HCT116 (cell line): ENCODE measurements at regions not wholly inside any gene's neighbourhood (a gene's known extent, or its start where the extent isn't known, plus 50 kb on each side); places are given as distances from the start of the nearest gene placed in this dataset.

Experiments
- ATAC-seq: fragments of 200-7000 bp; cut with Tn5 transposase; 2 replicates; pipeline ENCODE4 v1.9.1; 2020; ENCODE audit warnings: mild to moderate bottlenecking, moderate library complexity
- BruUV-seq: library from RNA; stranded (reverse); fragments of 400-500 nt; replicated peaks from 2 replicates; lab custom pipeline; 2021; lab: Mats Ljungman, UMichigan
- CTCF ChIA-PET: fragments of 300-600 bp; sonication (Branson Sonifier 250); formaldehyde crosslinking; loops from one replicate; lab custom pipeline; 2021; ENCODE audit warnings: antibody characterized with exemption; lab: Charles Lee
- POLR2A ChIA-PET: fragments of 300-600, 350-600 bp; sonication (Branson Sonifier 250); formaldehyde crosslinking; loops from one replicate; lab custom pipeline; 2021; ENCODE audit warnings: antibody characterized with exemption; lab: Charles Lee
- RAD21 ChIA-PET, 2 experiments: fragments of 300-600 bp; sonication (Branson Sonifier 250); formaldehyde crosslinking; loops; one replicate each; lab custom pipeline; 2023; ENCODE audit warnings: low total read pairs in 2 of 2; ENCODE audit not compliant: uncharacterized antibody in 2 of 2, unreplicated experiment in 2 of 2, low non-redundant PET in 1 of 2; lab: Charles Lee
- DNase-seq: peaks from one replicate; pipeline ENCODE4 v3.0.0-alpha.2; 2010; ENCODE audit warnings: low read depth, low spot score
- H2AFZ ChIP-seq: fragments of 200-600 bp; shearing (Covaris generic), sonication (generic); 2 replicates; pipeline ENCODE4 v1.6.1; 2017; ENCODE audit warnings: low read depth, mixed run types, mixed read lengths, antibody characterized with exemption, low read length; ENCODE audit not compliant: poor library complexity, severe bottlenecking
- H3K27ac ChIP-seq: 2 replicates; pipeline ENCODE4 v1.5.1; 2012; ENCODE audit warnings: low read depth, low read length
- H3K27me3 ChIP-seq: fragments of 200-600 bp; sonication (generic); 2 replicates; pipeline ENCODE4 v1.6.1; 2016; ENCODE audit warnings: mixed run types, low read length, mixed read lengths; ENCODE audit not compliant: insufficient read depth
- H3K36me3 ChIP-seq, 2 experiments: fragments of 200-500 bp in 1 of 2; fragments of 200-600 bp in 1 of 2; sonication (Bioruptor generic) in 1 of 2; sonication (generic) in 1 of 2; 2 replicates each; pipeline versions ENCODE4 v1.5.1 to v1.6.1; 2014 to 2016; ENCODE audit warnings: low read length in 2 of 2, inconsistent platforms in 1 of 2, mixed read lengths in 1 of 2, mixed run types in 1 of 2; ENCODE audit not compliant: insufficient read depth in 2 of 2, control insufficient read depth in 1 of 2
- H3K4me1 ChIP-seq, 2 experiments: fragments of 200-600 bp in 1 of 2; sonication (generic) in 1 of 2; 2 replicates each; pipeline versions ENCODE4 v1.5.1 to v1.6.1; 2012 to 2017; ENCODE audit warnings: low read length in 2 of 2, inconsistent platforms in 1 of 2, mild to moderate bottlenecking in 1 of 2, mixed read lengths in 1 of 2, mixed run types in 1 of 2, moderate library complexity in 1 of 2; ENCODE audit not compliant: insufficient read depth in 2 of 2, control insufficient read depth in 1 of 2
- H3K4me2 ChIP-seq: fragments of 200-600 bp; sonication (generic); 2 replicates; pipeline ENCODE4 v1.6.1; 2017; ENCODE audit warnings: mixed run types, low read length, mixed read lengths
- H3K4me3 ChIP-seq, 2 experiments: fragments of 200-600 bp in 1 of 2; sonication (generic) in 1 of 2; replicated peaks in 1 of 2; 2 replicates each; pipeline ENCODE4 v1.5.1; 2011 to 2016; ENCODE audit warnings: low read length in 2 of 2, control low read depth in 1 of 2, low read depth in 1 of 2, mild to moderate bottlenecking in 1 of 2, mixed read lengths in 1 of 2, mixed run types in 1 of 2
- H3K79me2 ChIP-seq: fragments of 200-600 bp; sonication (generic); 2 replicates; pipeline ENCODE4 v1.6.1; 2017; ENCODE audit warnings: mild to moderate bottlenecking, mixed run types, low read length, moderate library complexity, mixed read lengths; ENCODE audit not compliant: insufficient read depth
- H3K9ac ChIP-seq: fragments of 200-600 bp; sonication (generic); 2 replicates; pipeline ENCODE4 v1.6.1; 2016; ENCODE audit warnings: low read length, mixed read lengths
- H3K9me2 ChIP-seq: fragments of 200-600 bp; sonication (generic), shearing (Covaris generic); 2 replicates; pipeline ENCODE4 v1.6.1; 2017; ENCODE audit warnings: mixed run types, mild to moderate bottlenecking, moderate library complexity; ENCODE audit not compliant: insufficient read depth
- H3K9me3 ChIP-seq, 2 experiments: fragments of 200-500 bp in 1 of 2; fragments of 200-600 bp in 1 of 2; sonication (Bioruptor generic) in 1 of 2; sonication (generic) in 1 of 2; 2 replicates each; pipeline ENCODE4 v1.6.1; 2014 to 2017; ENCODE audit warnings: low read length in 2 of 2, mixed read lengths in 2 of 2, inconsistent platforms in 1 of 2, low read depth in 1 of 2, mild to moderate bottlenecking in 1 of 2, mixed run types in 1 of 2, moderate library complexity in 1 of 2; ENCODE audit not compliant: control insufficient read depth in 1 of 2, insufficient read depth in 1 of 2
- H4K20me1 ChIP-seq: fragments of 200-600 bp; sonication (generic), shearing (Covaris generic); 2 replicates; pipeline ENCODE4 v1.6.1; 2017; ENCODE audit warnings: mixed run types, mild to moderate bottlenecking, moderate library complexity; ENCODE audit not compliant: insufficient read depth
- ATF3 ChIP-seq: IDR thresholded peaks from 2 replicates; pipeline ENCODE4 v1.6.1; 2012
- CBX3 ChIP-seq: IDR thresholded peaks from 2 replicates; pipeline ENCODE4 v1.6.1; 2012; ENCODE audit warnings: low read depth
- CEBPB ChIP-seq: IDR thresholded peaks from 2 replicates; pipeline ENCODE4 v1.6.1; 2012; ENCODE audit warnings: low read depth
- CTCF ChIP-seq, 3 experiments: fragments of 200-600 bp in 1 of 3; sonication (generic) in 1 of 3; IDR thresholded peaks in 2 of 3; conservative IDR thresholded peaks in 1 of 3; 2 replicates each; pipeline ENCODE4 v1.5.1; 2012 to 2017; ENCODE audit warnings: low read depth in 2 of 3, low read length in 2 of 3, antibody characterized with exemption in 1 of 3, borderline replicate concordance in 1 of 3, control low read depth in 1 of 3, mild to moderate bottlenecking in 1 of 3, mixed read lengths in 1 of 3, mixed run types in 1 of 3, moderate library complexity in 1 of 3; ENCODE audit not compliant: insufficient read depth in 1 of 3
- EGR1 ChIP-seq: IDR thresholded peaks from 2 replicates; pipeline ENCODE4 v1.6.1; 2012; ENCODE audit warnings: low read depth
- ELF1 ChIP-seq: IDR thresholded peaks from 2 replicates; pipeline ENCODE4 v1.6.1; 2012; ENCODE audit warnings: low read depth, borderline replicate concordance
- EZH2phosphoT487 ChIP-seq: fragments of 200-600 bp; IDR thresholded peaks from 2 replicates; pipeline ENCODE4 v1.6.1; 2018; ENCODE audit warnings: antibody characterized with exemption, borderline replicate concordance
- JUND ChIP-seq: IDR thresholded peaks from 2 replicates; pipeline ENCODE4 v1.6.1; 2012
- MAX ChIP-seq: IDR thresholded peaks from 2 replicates; pipeline ENCODE4 v1.6.1; 2012
- POLR2A ChIP-seq: IDR thresholded peaks from 2 replicates; pipeline ENCODE4 v1.7.0; 2011; ENCODE audit warnings: borderline replicate concordance; ENCODE audit not compliant: insufficient read depth, insufficient read length; ENCODE audit errors: extremely low read depth
- POLR2AphosphoS5 ChIP-seq: IDR thresholded peaks from 2 replicates; pipeline ENCODE4 v1.6.1; 2011; ENCODE audit warnings: mild to moderate bottlenecking, low read depth, low read length, moderate library complexity
- REST ChIP-seq: IDR thresholded peaks from 2 replicates; pipeline ENCODE4 v1.6.1; 2012; ENCODE audit warnings: low read depth
- SIN3A ChIP-seq: IDR thresholded peaks from 2 replicates; pipeline ENCODE4 v1.6.1; 2012; ENCODE audit warnings: low read depth
- SP1 ChIP-seq: IDR thresholded peaks from 2 replicates; pipeline ENCODE4 v1.6.1; 2012; ENCODE audit warnings: low read depth
- SRF ChIP-seq: IDR thresholded peaks from 2 replicates; pipeline ENCODE4 v1.6.1; 2012; ENCODE audit warnings: low read depth
- TCF7L2 ChIP-seq: IDR thresholded peaks from 2 replicates; pipeline ENCODE4 v1.7.0; 2011; ENCODE audit warnings: borderline replicate concordance, inconsistent platforms; ENCODE audit not compliant: insufficient read depth, insufficient read length; ENCODE audit errors: extremely low read depth
- YY1 ChIP-seq: IDR thresholded peaks from 2 replicates; pipeline ENCODE4 v1.6.1; 2011; ENCODE audit warnings: low read length, low read depth, moderate library complexity, mild to moderate bottlenecking; ENCODE audit not compliant: insufficient replicate concordance; ENCODE audit errors: extremely low read depth
- ZFX ChIP-seq: fragments of 450-650 bp; IDR thresholded peaks from 2 replicates; pipeline ENCODE4 v1.6.1; 2017
- intact Hi-C: fragments of 100-400 bp; cut with micrococcal nuclease; formaldehyde crosslinking; loops from 2 replicates; pipeline ENCODE4 v1.10.0; 2022

- ChIA-PET CTCF (no interaction called here), POLR2A (no interaction called here), RAD21 (no interaction called here)
- no peak overlapping the region for H3K4me2 ChIP-seq
- no TSS peak for BruUV-seq
- H4K20me1 ChIP-seq, result no peaks in the 10 kb centered on the region
- no peak overlapping the region for H2AFZ ChIP-seq
- TF ChIP-seq SP1, result no peak
- TF ChIP-seq ATF3, result no peak
- no peak for TF ChIP-seq ELF1
- no peak for TF ChIP-seq TCF7L2
- no peak for TF ChIP-seq EGR1
- TF ChIP-seq EZH2phosphoT487, result no peak
- TF ChIP-seq ZFX, result no peak
- TF ChIP-seq SIN3A, result no peak
- no peak for TF ChIP-seq CBX3
- no peak for TF ChIP-seq REST
- TF ChIP-seq POLR2A, result no peak
- no peak for TF ChIP-seq MAX
- TF ChIP-seq CTCF (IDR thresholded peaks at IDR 0.05 in 2 of 3, conservative IDR thresholded peaks at IDR 0.05 in 1 of 3; ENCODE audit: borderline replicate concordance in 1 of 3, insufficient read depth in 1 of 3, low read depth in 2 of 3, low read length in 2 of 3), result no peak
- TF ChIP-seq POLR2AphosphoS5, result no peak
- no peak for TF ChIP-seq JUND
- no peak for TF ChIP-seq CEBPB
- TF ChIP-seq SRF, result no peak
- TF ChIP-seq YY1, result no peak
- no peak for DNase-seq
- H3K79me2 ChIP-seq, result no peaks in the 10 kb centered on the region
- no peaks in the 10 kb centered on the region for H3K27me3 ChIP-seq
- no peak for ATAC-seq
- H3K27ac ChIP-seq, result no peak overlapping the region
- no peak overlapping the region for H3K4me3 ChIP-seq
- H3K36me3 ChIP-seq, result no peaks in the 10 kb centered on the region
- H3K9ac ChIP-seq, result no peak overlapping the region
- H3K9me3 ChIP-seq, result peaks cover 0 to 11% of the 10 kb centered on the region in 2 experiments; a peak in 2 of 4 replicates
- H3K9me2 ChIP-seq, result no peaks in the 10 kb centered on the region
- intact Hi-C loops, result no loop called here
- no peaks in the 10 kb centered on the region for H3K4me1 ChIP-seq
These were observed 195.7 kb upstream of the PDZRN3 start for GRCh38 chr3:73820431-73820830.
